HG03439 (cell line): ENCODE measurements at regions not wholly inside any gene's neighbourhood (a gene's known extent, or its start where the extent isn't known, plus 50 kb on each side); places are given as distances from the start of the nearest gene placed in this dataset.
"Not testable (repeated sequence)": the region's sequence is repeated elsewhere in the genome, so short reads cannot be mapped to it uniquely, and the experiment has no call there.

Source experiments
- ATAC-seq: cut with Tn5 transposase; IDR thresholded peaks from one replicate; pipeline ENCODE4 v1.9.1; 2021; ENCODE audit warnings: mild to moderate bottlenecking, moderate library complexity; ENCODE audit not compliant: unreplicated experiment

- no peak for ATAC-seq
These were observed 340.0 kb upstream of the NRG3 start for GRCh38 chr10:81534991-81535390.

GRCh38 chr10:81541517-81541916 lies 333.5 kb upstream of the NRG3 start:
- no peak for ATAC-seq

- no peak for ATAC-seq
These were observed 328.8 kb upstream of the NRG3 start for GRCh38 chr10:81546243-81546642.

- no peak for ATAC-seq
These were observed 326.8 kb upstream of the NRG3 start for GRCh38 chr10:81548160-81548559.

GRCh38 chr10:81564143-81564542 lies 310.9 kb upstream of the NRG3 start:
- ATAC-seq: no peak

- ATAC-seq: no peak
These were observed 305.5 kb upstream of the NRG3 start for GRCh38 chr10:81569488-81569887.

GRCh38 chr10:81570349-81570748 lies 304.6 kb upstream of the NRG3 start:
- no peak for ATAC-seq

- no peak for ATAC-seq
These were observed 303.9 kb upstream of the NRG3 start for GRCh38 chr10:81570878-81571794.

- ATAC-seq: no peak
These were observed 300.0 kb upstream of the NRG3 start for GRCh38 chr10:81575036-81575435.

GRCh38 chr10:81576336-81576735 lies 298.7 kb upstream of the NRG3 start:
- no peak for ATAC-seq

GRCh38 chr10:81594991-81595390 lies 280.0 kb upstream of the NRG3 start:
- no peak for ATAC-seq

- no peak for ATAC-seq
These were observed 274.8 kb upstream of the NRG3 start for GRCh38 chr10:81600185-81600584.

- no peak for ATAC-seq
These were observed 271.8 kb upstream of the NRG3 start for GRCh38 chr10:81603106-81603620.

- not testable (repeated sequence) for ATAC-seq
These were observed 230.5 kb upstream of the NRG3 start for GRCh38 chr10:81644485-81644884.

GRCh38 chr10:81655986-81656385 lies 219.0 kb upstream of the NRG3 start:
- no peak for ATAC-seq

GRCh38 chr10:81662837-81663236 lies 212.2 kb upstream of the NRG3 start:
- no peak for ATAC-seq

GRCh38 chr10:81664800-81665199 lies 210.2 kb upstream of the NRG3 start:
- not testable (repeated sequence) for ATAC-seq

- no peak for ATAC-seq
These were observed 200.1 kb upstream of the NRG3 start for GRCh38 chr10:81674941-81675340.

- no peak for ATAC-seq
These were observed 195.7 kb upstream of the NRG3 start for GRCh38 chr10:81679291-81679690.

GRCh38 chr10:81680359-81680758 lies 194.6 kb upstream of the NRG3 start:
- no peak for ATAC-seq

GRCh38 chr10:81688459-81688858 lies 186.5 kb upstream of the NRG3 start:
- ATAC-seq: no peak

- no peak for ATAC-seq
These were observed 178.2 kb upstream of the NRG3 start for GRCh38 chr10:81696609-81697388.
